ENCODE measurements at regions not wholly inside any gene's neighbourhood (a gene's known extent, or its start where the extent isn't known, plus 50 kb on each side); places are given as distances from the start of the nearest gene placed in this dataset.

- H3K27me3 Mint-ChIP-seq, result peaks cover 3% of the 10 kb centered on the region
- H3K36me3 Mint-ChIP-seq (ENCODE audit: low read depth), result no peaks in the 10 kb centered on the region
- H3K9me3 Mint-ChIP-seq, result peaks cover 7% of the 10 kb centered on the region
- H3K27ac Mint-ChIP-seq, result no peak overlapping the region
- H3K4me3 Mint-ChIP-seq, result no peak overlapping the region
- H3K4me1 Mint-ChIP-seq (ENCODE audit: low read depth), result no peaks in the 10 kb centered on the region
Measured at GRCh38 chr10:131675104-131675503, 225.7 kb upstream of the PPP2R2D start.

- Mint-ChIP-seq H3K27ac (no peak overlapping the region), H3K27me3 (peaks cover 3% of the 10 kb centered on the region), H3K4me3 (no peak overlapping the region), H3K4me1 (ENCODE audit: low read depth) (no peaks in the 10 kb centered on the region), H3K9me3 (peaks cover 7% of the 10 kb centered on the region), H3K36me3 (ENCODE audit: low read depth) (no peaks in the 10 kb centered on the region)
Measured at GRCh38 chr10:131676046-131676799, 224.6 kb upstream of the PPP2R2D start.

- H3K9me3 Mint-ChIP-seq, result peaks cover 7% of the 10 kb centered on the region
- no peaks in the 10 kb centered on the region for H3K4me1 Mint-ChIP-seq (ENCODE audit: low read depth)
- H3K4me3 Mint-ChIP-seq, result no peak overlapping the region
- H3K36me3 Mint-ChIP-seq (ENCODE audit: low read depth), result no peaks in the 10 kb centered on the region
- no peak overlapping the region for H3K27ac Mint-ChIP-seq
- H3K27me3 Mint-ChIP-seq, result peaks cover 3% of the 10 kb centered on the region
Measured at GRCh38 chr10:131676800-131677421, 223.9 kb upstream of the PPP2R2D start.

GRCh38 chr10:131677671-131678070 is 223.1 kb upstream of the PPP2R2D start:
- no peak overlapping the region for H3K27ac Mint-ChIP-seq
- peaks cover 3% of the 10 kb centered on the region for H3K27me3 Mint-ChIP-seq
- no peaks in the 10 kb centered on the region for H3K4me1 Mint-ChIP-seq (ENCODE audit: low read depth)
- no peaks in the 10 kb centered on the region for H3K9me3 Mint-ChIP-seq
- no peaks in the 10 kb centered on the region for H3K36me3 Mint-ChIP-seq (ENCODE audit: low read depth)
- no peak overlapping the region for H3K4me3 Mint-ChIP-seq

GRCh38 chr10:131678171-131678570 is 222.6 kb upstream of the PPP2R2D start:
- Mint-ChIP-seq H3K4me3 (no peak overlapping the region), H3K27me3 (peaks cover 3% of the 10 kb centered on the region), H3K27ac (no peak overlapping the region), H3K4me1 (ENCODE audit: low read depth) (no peaks in the 10 kb centered on the region), H3K9me3 (no peaks in the 10 kb centered on the region), H3K36me3 (ENCODE audit: low read depth) (no peaks in the 10 kb centered on the region)

- no peaks in the 10 kb centered on the region for H3K9me3 Mint-ChIP-seq
- H3K27me3 Mint-ChIP-seq, result peaks cover 3% of the 10 kb centered on the region
- no peak overlapping the region for H3K4me3 Mint-ChIP-seq
- no peaks in the 10 kb centered on the region for H3K36me3 Mint-ChIP-seq (ENCODE audit: low read depth)
- no peak overlapping the region for H3K27ac Mint-ChIP-seq
- H3K4me1 Mint-ChIP-seq (ENCODE audit: low read depth), result no peaks in the 10 kb centered on the region
Measured at GRCh38 chr10:131678613-131679012, 222.2 kb upstream of the PPP2R2D start.

GRCh38 chr10:131679926-131680325 is 220.9 kb upstream of the PPP2R2D start:
- Mint-ChIP-seq H3K9me3 (no peaks in the 10 kb centered on the region), H3K36me3 (ENCODE audit: low read depth) (no peaks in the 10 kb centered on the region), H3K4me3 (no peak overlapping the region), H3K27ac (no peak overlapping the region), H3K4me1 (ENCODE audit: low read depth) (no peaks in the 10 kb centered on the region), H3K27me3 (peaks cover 3% of the 10 kb centered on the region)

- no peak overlapping the region for H3K4me3 Mint-ChIP-seq
- no peak overlapping the region for H3K27ac Mint-ChIP-seq
- H3K27me3 Mint-ChIP-seq, result peaks cover 3% of the 10 kb centered on the region
- no peaks in the 10 kb centered on the region for H3K9me3 Mint-ChIP-seq
- H3K4me1 Mint-ChIP-seq (ENCODE audit: low read depth), result no peaks in the 10 kb centered on the region
- H3K36me3 Mint-ChIP-seq (ENCODE audit: low read depth), result no peaks in the 10 kb centered on the region
Measured at GRCh38 chr10:131681122-131681521, 219.7 kb upstream of the PPP2R2D start.

GRCh38 chr10:131681656-131682055 is 219.2 kb upstream of the PPP2R2D start:
- no peak overlapping the region for H3K4me3 Mint-ChIP-seq
- peaks cover 3% of the 10 kb centered on the region for H3K27me3 Mint-ChIP-seq
- H3K27ac Mint-ChIP-seq, result no peak overlapping the region
- no peaks in the 10 kb centered on the region for H3K9me3 Mint-ChIP-seq
- no peaks in the 10 kb centered on the region for H3K36me3 Mint-ChIP-seq (ENCODE audit: low read depth)
- no peaks in the 10 kb centered on the region for H3K4me1 Mint-ChIP-seq (ENCODE audit: low read depth)

GRCh38 chr10:131682271-131682962 is 218.4 kb upstream of the PPP2R2D start:
- H3K4me3 Mint-ChIP-seq, result no peak overlapping the region
- H3K27me3 Mint-ChIP-seq, result peaks cover 3% of the 10 kb centered on the region
- no peak overlapping the region for H3K27ac Mint-ChIP-seq
- no peaks in the 10 kb centered on the region for H3K9me3 Mint-ChIP-seq
- H3K36me3 Mint-ChIP-seq (ENCODE audit: low read depth), result no peaks in the 10 kb centered on the region
- no peaks in the 10 kb centered on the region for H3K4me1 Mint-ChIP-seq (ENCODE audit: low read depth)

- H3K4me3 Mint-ChIP-seq, result no peak overlapping the region
- H3K9me3 Mint-ChIP-seq, result no peaks in the 10 kb centered on the region
- H3K36me3 Mint-ChIP-seq (ENCODE audit: low read depth), result no peaks in the 10 kb centered on the region
- peaks cover 3% of the 10 kb centered on the region for H3K27me3 Mint-ChIP-seq
- H3K27ac Mint-ChIP-seq, result no peak overlapping the region
- H3K4me1 Mint-ChIP-seq (ENCODE audit: low read depth), result no peaks in the 10 kb centered on the region
Measured at GRCh38 chr10:131683281-131683861, 217.4 kb upstream of the PPP2R2D start.

- H3K27ac Mint-ChIP-seq, result no peak overlapping the region
- H3K27me3 Mint-ChIP-seq, result peaks cover 2% of the 10 kb centered on the region
- H3K9me3 Mint-ChIP-seq, result no peaks in the 10 kb centered on the region
- no peaks in the 10 kb centered on the region for H3K4me1 Mint-ChIP-seq (ENCODE audit: low read depth)
- no peaks in the 10 kb centered on the region for H3K36me3 Mint-ChIP-seq (ENCODE audit: low read depth)
- no peak overlapping the region for H3K4me3 Mint-ChIP-seq
Measured at GRCh38 chr10:131683941-131684340, 216.9 kb upstream of the PPP2R2D start.

- H3K9me3 Mint-ChIP-seq, result no peaks in the 10 kb centered on the region
Measured at GRCh38 chr10:131685007-131685406, 215.8 kb upstream of the PPP2R2D start.

GRCh38 chr10:131685576-131685975 is 215.2 kb upstream of the PPP2R2D start:
- Mint-ChIP-seq H3K4me3 (no peak overlapping the region), H3K27me3 (no peaks in the 10 kb centered on the region), H3K27ac (no peak overlapping the region), H3K9me3 (no peaks in the 10 kb centered on the region), H3K36me3 (ENCODE audit: low read depth) (no peaks in the 10 kb centered on the region), H3K4me1 (ENCODE audit: low read depth) (no peaks in the 10 kb centered on the region)

More at GRCh38 chr10:131685007-131685406, 215.8 kb upstream of the PPP2R2D start:
- no peaks in the 10 kb centered on the region for H3K36me3 Mint-ChIP-seq (ENCODE audit: low read depth)
- no peak overlapping the region for H3K27ac Mint-ChIP-seq
- H3K4me1 Mint-ChIP-seq (ENCODE audit: low read depth), result no peaks in the 10 kb centered on the region
- no peaks in the 10 kb centered on the region for H3K27me3 Mint-ChIP-seq
- no peak overlapping the region for H3K4me3 Mint-ChIP-seq

GRCh38 chr10:131686781-131687420 is 213.9 kb upstream of the PPP2R2D start:
- no peaks in the 10 kb centered on the region for H3K4me1 Mint-ChIP-seq (ENCODE audit: low read depth)

More at GRCh38 chr10:131686781-131687420, 213.9 kb upstream of the PPP2R2D start:
- Mint-ChIP-seq H3K9me3 (no peaks in the 10 kb centered on the region), H3K27ac (no peak overlapping the region), H3K27me3 (no peaks in the 10 kb centered on the region), H3K4me3 (no peak overlapping the region), H3K36me3 (ENCODE audit: low read depth) (no peaks in the 10 kb centered on the region)
